Peyer's patch (tissue), 4 donors: ENCODE measurements at regions not wholly inside any gene's neighbourhood (a gene's known extent, or its start where the extent isn't known, plus 50 kb on each side); places are given as distances from the start of the nearest gene placed in this dataset.

ENCODE experiments used
- DNase-seq, 3 donors: peaks; one replicate each; pipeline ENCODE4 v3.0.0-alpha.2; 2017 to 2019
- H3K27ac ChIP-seq, 4 donors: fragments of 200-600 bp; sonication (generic); one replicate each; pipeline ENCODE4 v1.5.1; 2016 to 2019
- H3K27me3 ChIP-seq, 2 donors: fragments of 200-600 bp; sonication (generic); one replicate each; pipeline ENCODE4 v1.5.1; 2019
- H3K36me3 ChIP-seq, 3 donors: fragments of 200-600 bp; sonication (generic); one replicate each; pipeline ENCODE4 v1.5.1; 2016 to 2019
- H3K4me1 ChIP-seq, 4 donors: fragments of 200-600 bp; sonication (generic); one replicate each; pipeline ENCODE4 v1.5.1; 2016 to 2019
- H3K4me3 ChIP-seq, 4 donors: fragments of 200-600 bp; sonication (generic); 1 replicate in 3 of 4; 2 replicates in 1 of 4; pipeline ENCODE4 v1.5.1; 2016 to 2019; ENCODE audit warnings: mild to moderate bottlenecking in 1 of 4
- H3K9me3 ChIP-seq, 4 donors: fragments of 200-600 bp; sonication (generic); one replicate each; pipeline ENCODE4 v1.5.1; 2016 to 2019; ENCODE audit warnings: mild to moderate bottlenecking in 1 of 4
- CTCF ChIP-seq, 6 experiments: fragments of 450-650 bp in 4 of 6; fragments of 200-600 bp in 2 of 6; sonication (generic) in 1 of 6; IDR thresholded peaks; one replicate each; pipeline ENCODE4 v1.5.1; 2017 to 2019; ENCODE audit warnings: antibody characterized with exemption in 6 of 6, mild to moderate bottlenecking in 3 of 6, moderate library complexity in 1 of 6
- POLR2A ChIP-seq, 2 donors: fragments of 450-650 bp; IDR thresholded peaks; one replicate each; pipeline ENCODE4 v1.5.1; 2017; ENCODE audit warnings: antibody characterized with exemption in 2 of 2, mild to moderate bottlenecking in 2 of 2, moderate library complexity in 2 of 2

GRCh38 chr2:175478096-175478768 lies 296.7 kb upstream of the ATP5MC3 start:
- no peaks in the 10 kb centered on the region for H3K9me3 ChIP-seq
- H3K4me1 ChIP-seq, result no peaks in the 10 kb centered on the region
- H3K27me3 ChIP-seq, result no peaks in the 10 kb centered on the region
- no peak overlapping the region for H3K27ac ChIP-seq
- TF ChIP-seq CTCF (IDR thresholded peaks at IDR 0.05) (no peak), POLR2A (IDR thresholded peaks at IDR 0.05) (no peak)
- DNase-seq, result no peak
- H3K4me3 ChIP-seq, result no peak overlapping the region
- H3K36me3 ChIP-seq, result no peaks in the 10 kb centered on the region

- Histone ChIP-seq H3K27ac (no peak overlapping the region), H3K36me3 (no peaks in the 10 kb centered on the region), H3K9me3 (no peaks in the 10 kb centered on the region), H3K4me1 (no peaks in the 10 kb centered on the region), H3K27me3 (no peaks in the 10 kb centered on the region), H3K4me3 (no peak overlapping the region)
- no peak for DNase-seq
- TF ChIP-seq POLR2A (IDR thresholded peaks at IDR 0.05), result no peak
- TF ChIP-seq CTCF (IDR thresholded peaks at IDR 0.05), result no peak
These were observed 295.4 kb upstream of the ATP5MC3 start for GRCh38 chr2:175476948-175477347.

- Histone ChIP-seq H3K4me1 (no peaks in the 10 kb centered on the region), H3K27ac (no peak overlapping the region), H3K36me3 (no peaks in the 10 kb centered on the region), H3K27me3 (no peaks in the 10 kb centered on the region), H3K4me3 (no peak overlapping the region), H3K9me3 (no peaks in the 10 kb centered on the region)
- DNase-seq, result no peak
- TF ChIP-seq POLR2A (IDR thresholded peaks at IDR 0.05) (no peak), CTCF (IDR thresholded peaks at IDR 0.05) (no peak)
These were observed 294.9 kb upstream of the ATP5MC3 start for GRCh38 chr2:175476374-175476773.

- no peaks in the 10 kb centered on the region for H3K27me3 ChIP-seq
- no peak for DNase-seq
- H3K4me1 ChIP-seq, result no peaks in the 10 kb centered on the region
- no peaks in the 10 kb centered on the region for H3K36me3 ChIP-seq
- H3K4me3 ChIP-seq, result no peak overlapping the region
- H3K9me3 ChIP-seq, result no peaks in the 10 kb centered on the region
- no peak overlapping the region for H3K27ac ChIP-seq
- TF ChIP-seq POLR2A (IDR thresholded peaks at IDR 0.05) (no peak), CTCF (IDR thresholded peaks at IDR 0.05) (no peak)
These were observed 293.6 kb upstream of the ATP5MC3 start for GRCh38 chr2:175475130-175475529.

GRCh38 chr2:175468431-175469098 lies 287.1 kb upstream of the ATP5MC3 start:
- Histone ChIP-seq H3K4me3 (no peak overlapping the region), H3K27ac (no peak overlapping the region), H3K36me3 (no peaks in the 10 kb centered on the region), H3K27me3 (no peaks in the 10 kb centered on the region), H3K9me3 (no peaks in the 10 kb centered on the region), H3K4me1 (no peaks in the 10 kb centered on the region)
- TF ChIP-seq POLR2A (IDR thresholded peaks at IDR 0.05), result no peak
- no peak for TF ChIP-seq CTCF (IDR thresholded peaks at IDR 0.05)
- no peak for DNase-seq
